HG03571 (cell line): ENCODE measurements at regions not wholly inside any gene's neighbourhood (a gene's known extent, or its start where the extent isn't known, plus 50 kb on each side); places are given as distances from the start of the nearest gene placed in this dataset.
"Not testable (repeated sequence)": the region's sequence is repeated elsewhere in the genome, so short reads cannot be mapped to it uniquely, and the experiment has no call there.

ENCODE experiments used
- ATAC-seq: cut with Tn5 transposase; IDR thresholded peaks from one replicate; pipeline ENCODE4 v1.9.1; 2021; ENCODE audit not compliant: unreplicated experiment

GRCh38 chr5:123701511-123702200 lies 189.7 kb downstream of the CSNK1G3 start:
- no peak for ATAC-seq

GRCh38 chr5:123700624-123701287 lies 188.8 kb downstream of the CSNK1G3 start:
- ATAC-seq = no peak

DNA sequence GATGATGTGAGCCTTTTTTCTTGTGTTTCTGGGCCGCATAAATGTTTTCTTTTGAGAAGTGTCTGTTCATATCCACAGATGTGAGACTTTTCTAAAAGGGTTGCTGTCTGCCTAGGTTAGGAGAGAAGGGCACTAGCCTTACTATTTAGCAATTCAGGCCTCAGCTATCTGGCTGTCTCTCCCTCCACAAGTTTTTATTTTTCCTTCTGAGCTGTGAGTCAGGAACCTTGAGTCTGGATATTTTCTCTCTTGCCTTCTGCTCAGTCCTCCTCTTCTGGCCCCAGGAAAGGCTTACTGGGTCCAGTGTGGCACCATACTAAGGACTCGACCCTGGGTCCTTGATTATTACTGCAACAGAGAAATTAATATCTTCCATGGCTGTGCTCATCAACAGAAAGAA lies 187.6 kb downstream of the CSNK1G3 start:
- no peak for ATAC-seq

DNA sequence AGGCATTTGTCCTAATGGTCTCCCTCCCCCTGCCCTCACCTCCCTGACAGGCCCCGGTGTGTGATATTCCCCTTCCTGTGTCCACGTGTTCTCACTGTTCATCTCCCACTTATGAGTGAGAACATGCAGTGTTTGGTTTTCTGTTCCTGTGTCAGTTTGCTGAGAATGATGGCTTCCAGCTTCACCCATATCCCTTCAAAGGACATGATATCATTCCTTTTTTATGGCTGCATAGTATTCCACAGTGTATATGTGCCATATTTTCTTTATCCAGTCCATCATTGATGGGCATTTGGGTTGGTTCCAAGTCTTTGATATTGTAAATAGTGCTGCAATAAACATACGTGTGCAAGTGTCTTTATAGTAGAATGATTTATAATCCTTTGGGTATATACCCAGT lies 187.0 kb downstream of the CSNK1G3 start:
- ATAC-seq = not testable (repeated sequence)

DNA sequence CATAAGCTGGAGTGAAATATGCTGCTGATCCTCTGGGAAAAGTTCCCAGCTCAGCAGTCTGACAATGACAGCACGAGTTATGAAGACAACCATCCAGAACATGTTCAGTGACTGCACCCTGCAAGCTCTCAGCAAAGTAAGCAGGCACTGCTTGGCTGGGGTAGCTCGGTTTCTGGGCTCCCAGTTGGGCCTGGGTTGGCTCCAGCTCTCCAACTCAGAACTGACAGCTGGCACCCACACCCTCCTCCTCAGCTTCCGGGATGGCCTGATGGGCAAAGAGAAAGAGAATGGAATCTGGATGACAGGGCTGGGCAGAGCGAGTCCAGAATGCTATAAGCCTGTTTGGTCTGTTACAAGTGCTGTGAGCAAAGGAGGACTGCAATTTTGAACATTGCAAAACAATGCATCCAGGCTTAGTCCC lies 185.0 kb downstream of the CSNK1G3 start:
- ATAC-seq = no peak

GRCh38 chr5:123690821-123691220 lies 178.8 kb downstream of the CSNK1G3 start:
- no peak for ATAC-seq

- ATAC-seq = no peak
Observed at GRCh38 chr5:123681061-123681460, 169.1 kb downstream of the CSNK1G3 start.

DNA sequence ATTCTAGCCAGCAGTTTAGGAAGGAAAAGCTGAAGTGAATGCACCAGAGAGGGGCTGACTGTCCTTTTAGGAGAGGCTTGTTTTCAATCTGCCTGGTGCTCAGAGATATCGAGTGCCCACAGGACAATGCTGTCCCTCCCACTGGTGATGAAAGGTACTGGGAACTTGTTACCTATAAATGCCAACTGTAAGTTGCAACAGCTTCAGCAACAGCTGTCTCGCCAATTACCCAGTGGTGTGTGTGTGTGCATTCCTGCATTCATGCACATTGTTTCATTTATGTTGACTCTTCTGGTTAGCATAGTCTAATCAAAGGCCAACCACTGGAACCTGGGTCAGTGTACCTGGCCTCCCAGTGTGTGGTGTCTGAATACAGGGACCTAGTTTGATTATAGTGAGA lies 161.1 kb downstream of the CSNK1G3 start:
- ATAC-seq = no peak

DNA sequence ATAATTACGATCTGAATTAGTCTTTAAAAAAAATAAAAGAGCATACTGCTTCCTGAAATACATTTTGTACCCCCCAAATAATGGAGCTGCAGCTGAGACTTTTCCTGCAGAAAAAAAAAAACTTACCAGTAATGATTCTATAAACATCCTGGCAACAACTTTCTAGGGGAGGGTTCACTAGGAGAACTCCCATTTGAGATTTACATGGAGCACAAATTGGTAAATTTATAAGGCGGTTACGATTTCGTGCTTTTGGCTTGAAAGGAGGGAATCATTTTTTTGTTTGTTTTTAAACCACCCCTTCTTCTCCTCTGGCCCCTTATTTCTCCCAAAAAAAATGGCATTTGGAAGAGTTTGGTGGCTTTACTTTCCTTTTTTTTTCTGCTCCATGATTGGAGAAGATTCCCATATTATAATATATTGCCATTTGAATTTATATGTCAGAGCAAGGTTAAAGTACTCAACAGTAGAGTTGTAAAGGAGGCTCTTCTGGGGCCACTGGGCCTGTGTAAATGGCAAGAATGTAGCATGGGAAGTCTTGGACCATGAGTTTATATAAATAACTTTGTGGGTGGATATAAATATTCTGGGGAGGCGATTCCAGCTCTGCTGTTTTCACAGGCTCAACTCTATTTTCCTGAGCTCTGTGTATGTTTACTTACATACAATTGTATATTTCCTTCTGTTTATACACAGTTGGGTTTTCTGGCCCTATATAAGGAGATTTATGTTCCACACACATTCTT lies 159.9 kb downstream of the CSNK1G3 start:
- ATAC-seq = no peak

DNA sequence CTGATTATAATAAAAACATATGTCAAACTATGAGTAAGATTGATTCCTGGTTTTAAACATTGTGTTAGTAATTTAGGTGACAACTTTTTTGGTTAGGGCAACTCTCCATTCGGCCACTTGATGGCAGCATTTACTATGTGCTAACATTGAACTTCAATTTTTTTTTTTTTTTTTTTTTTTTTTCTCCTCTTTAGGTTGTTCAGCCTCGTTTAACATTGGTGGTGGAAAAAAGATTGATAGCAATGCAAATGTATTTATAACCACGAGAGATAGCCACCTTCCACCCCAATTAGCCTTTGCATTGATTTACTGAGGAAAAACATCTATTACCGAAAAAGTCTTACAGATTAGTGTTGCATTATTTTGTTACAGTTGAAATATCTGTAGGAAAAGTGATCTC lies 159.1 kb downstream of the CSNK1G3 start:
- peak; percentile 61 for ATAC-seq
